ENCODE measurements at regions not wholly inside any gene's neighbourhood (a gene's known extent, or its start where the extent isn't known, plus 50 kb on each side); places are given as distances from the start of the nearest gene placed in this dataset.

DNA sequence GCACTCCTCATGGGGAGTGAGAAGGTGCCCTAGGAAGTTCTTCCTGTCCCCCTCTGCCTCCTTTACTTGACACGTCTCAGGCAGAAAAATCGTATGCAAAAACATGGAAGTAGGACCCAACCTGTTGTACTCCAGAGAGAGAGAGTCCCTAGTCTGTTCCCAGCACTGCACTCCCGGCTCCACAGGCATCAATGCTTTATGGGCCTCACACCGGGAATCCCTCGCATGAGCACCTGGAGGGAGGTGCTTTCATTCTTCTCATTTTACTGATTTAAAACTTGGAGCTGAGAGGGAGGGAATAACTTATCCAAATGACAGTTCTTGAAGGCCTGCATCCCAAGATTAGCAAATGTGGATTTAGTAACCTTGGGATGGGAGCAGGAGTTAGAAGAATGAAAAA lies 1101.4 kb downstream of the BCL11B start:
- Histone ChIP-seq H3K79me2 (ENCODE audit: control insufficient read depth, insufficient read depth, low read length) (no peaks in the 10 kb centered on the region), H3K4me2 (ENCODE audit: insufficient read depth, low read length) (no peak overlapping the region), H3K4me1 (ENCODE audit: control insufficient read depth, extremely low read depth, insufficient read depth, low read length) (no peaks in the 10 kb centered on the region), H4K20me1 (replicated peaks; ENCODE audit: control insufficient read depth, extremely low read depth, insufficient read depth, low read length) (no peaks in the 10 kb centered on the region), H3K9me3 (replicated peaks; ENCODE audit: control insufficient read depth, insufficient read depth, low read length) (peaks cover 9% of the 10 kb centered on the region), H3K27me3 (ENCODE audit: control insufficient read depth in 2 of 2, insufficient read depth in 2 of 2, low read length in 2 of 2) (no peaks in the 10 kb centered on the region), H3K4me3 (replicated peaks in 1 of 3; ENCODE audit: insufficient read depth in 1 of 3, low read depth in 1 of 3, low read length in 3 of 3) (no peak overlapping the region), H3K36me3 (ENCODE audit: control insufficient read depth in 2 of 2, extremely low read depth in 1 of 2, insufficient read depth in 2 of 2, low read length in 2 of 2) (no peaks in the 10 kb centered on the region), H3K27ac (ENCODE audit: insufficient read depth, low read depth, low read length) (no peak overlapping the region), H2AFZ (ENCODE audit: low read depth, low read length) (no peak overlapping the region), H3K9me1 (replicated peaks; ENCODE audit: control insufficient read depth, extremely low read depth, insufficient read depth, low read length) (no peaks in the 10 kb centered on the region), H3K9ac (replicated peaks; ENCODE audit: extremely low read depth, insufficient read depth, low read length) (no peak overlapping the region)
- ChIA-PET POLR2A (no interaction called here), CTCF (no interaction called here)
- no peak for TF ChIP-seq POLR2A (IDR thresholded peaks at IDR 0.05; ENCODE audit: low read depth, low read length)
- no peak for TF ChIP-seq JUN (IDR thresholded peaks at IDR 0.05; ENCODE audit: borderline replicate concordance, insufficient read depth, insufficient read length, low read depth)
- TF ChIP-seq, protein P1, sequence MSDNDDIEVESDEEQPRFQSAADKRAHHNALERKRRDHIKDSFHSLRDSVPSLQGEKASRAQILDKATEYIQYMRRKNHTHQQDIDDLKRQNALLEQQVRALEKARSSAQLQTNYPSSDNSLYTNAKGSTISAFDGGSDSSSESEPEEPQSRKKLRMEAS (IDR thresholded peaks at IDR 0.05; ENCODE audit: insufficient read depth, insufficient read length): no peak
- TF ChIP-seq FOS (IDR thresholded peaks at IDR 0.05; ENCODE audit: borderline replicate concordance, insufficient read depth, low read length): no peak
- TF ChIP-seq POLR2AphosphoS5 (IDR thresholded peaks at IDR 0.05; ENCODE audit: insufficient read depth, low read depth, low read length): no peak
- no peak for TF ChIP-seq MYC (IDR thresholded peaks at IDR 0.05; ENCODE audit: low read depth, low read length)
- TF ChIP-seq GATA2 (IDR thresholded peaks at IDR 0.05; ENCODE audit: insufficient read depth, insufficient read length, low read depth, low read length): no peak
- DNase-seq (ENCODE audit: low read depth, low spot score) (no peak), FAIRE-seq (no peak)
- no TSS peak for BruUV-seq (replicated peaks)
- dilution Hi-C loops (cut with MboI; ENCODE audit: extremely low pct_ligation_motif_present, low sequenced_read_pairs): no loop called here
- intact Hi-C loops (cut with micrococcal nuclease): no loop called here

DNA sequence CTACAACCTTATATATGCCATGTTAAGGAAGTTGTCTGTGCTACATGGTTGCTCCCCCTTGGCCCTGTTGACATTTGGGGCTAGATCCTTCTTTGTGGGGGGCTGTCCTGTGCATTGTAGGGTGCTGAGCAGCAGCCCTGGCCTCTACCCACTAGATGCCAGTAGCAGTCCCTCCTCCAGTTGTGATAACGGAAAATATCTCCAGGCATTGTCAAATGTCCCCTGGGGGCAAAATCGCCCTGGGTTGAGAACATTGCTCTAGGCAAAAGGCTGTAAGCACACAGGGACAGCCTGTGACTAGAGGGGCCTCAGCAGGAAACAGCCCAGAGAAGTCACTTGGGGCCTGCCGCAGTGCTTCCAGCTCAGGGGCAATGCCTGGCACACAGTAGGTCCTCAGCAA lies 1100.3 kb downstream of the BCL11B start:
- Histone ChIP-seq H4K20me1 (replicated peaks; ENCODE audit: control insufficient read depth, extremely low read depth, insufficient read depth, low read length) (no peaks in the 10 kb centered on the region), H3K9me1 (replicated peaks; ENCODE audit: control insufficient read depth, extremely low read depth, insufficient read depth, low read length) (no peaks in the 10 kb centered on the region), H3K4me3 (replicated peaks in 1 of 3; ENCODE audit: insufficient read depth in 1 of 3, low read depth in 1 of 3, low read length in 3 of 3) (no peak overlapping the region), H3K9me3 (replicated peaks; ENCODE audit: control insufficient read depth, insufficient read depth, low read length) (peaks cover 9% of the 10 kb centered on the region), H3K79me2 (ENCODE audit: control insufficient read depth, insufficient read depth, low read length) (no peaks in the 10 kb centered on the region), H3K27ac (ENCODE audit: insufficient read depth, low read depth, low read length) (no peak overlapping the region), H3K9ac (replicated peaks; ENCODE audit: extremely low read depth, insufficient read depth, low read length) (no peak overlapping the region), H3K4me2 (ENCODE audit: insufficient read depth, low read length) (no peak overlapping the region), H2AFZ (ENCODE audit: low read depth, low read length) (no peak overlapping the region), H3K27me3 (ENCODE audit: control insufficient read depth in 2 of 2, insufficient read depth in 2 of 2, low read length in 2 of 2) (no peaks in the 10 kb centered on the region), H3K36me3 (ENCODE audit: control insufficient read depth in 2 of 2, extremely low read depth in 1 of 2, insufficient read depth in 2 of 2, low read length in 2 of 2) (no peaks in the 10 kb centered on the region), H3K4me1 (ENCODE audit: control insufficient read depth, extremely low read depth, insufficient read depth, low read length) (no peaks in the 10 kb centered on the region)
- ChIA-PET CTCF (no interaction called here), POLR2A (no interaction called here)
- no peak for FAIRE-seq
- dilution Hi-C loops (cut with MboI; ENCODE audit: extremely low pct_ligation_motif_present, low sequenced_read_pairs): no loop called here
- BruUV-seq (replicated peaks): no TSS peak
- no peak for DNase-seq (ENCODE audit: low read depth, low spot score)
- intact Hi-C loops (cut with micrococcal nuclease): no loop called here
- TF ChIP-seq, protein P1 (IDR thresholded peaks at IDR 0.05; ENCODE audit: insufficient read depth, insufficient read length): no peak
- TF ChIP-seq MYC (IDR thresholded peaks at IDR 0.05; ENCODE audit: low read depth, low read length) (no peak), GATA2 (IDR thresholded peaks at IDR 0.05; ENCODE audit: insufficient read depth, insufficient read length, low read depth, low read length) (no peak), POLR2AphosphoS5 (IDR thresholded peaks at IDR 0.05; ENCODE audit: insufficient read depth, low read depth, low read length) (no peak), FOS (IDR thresholded peaks at IDR 0.05; ENCODE audit: borderline replicate concordance, insufficient read depth, low read length) (no peak), POLR2A (IDR thresholded peaks at IDR 0.05; ENCODE audit: low read depth, low read length) (no peak), JUN (IDR thresholded peaks at IDR 0.05; ENCODE audit: borderline replicate concordance, insufficient read depth, insufficient read length, low read depth) (no peak), EZH2 (IDR thresholded peaks at IDR 0.05; ENCODE audit: borderline replicate concordance, low read depth, low read length, severe bottlenecking) (no peak)
- TF ChIP-seq, protein P2, sequence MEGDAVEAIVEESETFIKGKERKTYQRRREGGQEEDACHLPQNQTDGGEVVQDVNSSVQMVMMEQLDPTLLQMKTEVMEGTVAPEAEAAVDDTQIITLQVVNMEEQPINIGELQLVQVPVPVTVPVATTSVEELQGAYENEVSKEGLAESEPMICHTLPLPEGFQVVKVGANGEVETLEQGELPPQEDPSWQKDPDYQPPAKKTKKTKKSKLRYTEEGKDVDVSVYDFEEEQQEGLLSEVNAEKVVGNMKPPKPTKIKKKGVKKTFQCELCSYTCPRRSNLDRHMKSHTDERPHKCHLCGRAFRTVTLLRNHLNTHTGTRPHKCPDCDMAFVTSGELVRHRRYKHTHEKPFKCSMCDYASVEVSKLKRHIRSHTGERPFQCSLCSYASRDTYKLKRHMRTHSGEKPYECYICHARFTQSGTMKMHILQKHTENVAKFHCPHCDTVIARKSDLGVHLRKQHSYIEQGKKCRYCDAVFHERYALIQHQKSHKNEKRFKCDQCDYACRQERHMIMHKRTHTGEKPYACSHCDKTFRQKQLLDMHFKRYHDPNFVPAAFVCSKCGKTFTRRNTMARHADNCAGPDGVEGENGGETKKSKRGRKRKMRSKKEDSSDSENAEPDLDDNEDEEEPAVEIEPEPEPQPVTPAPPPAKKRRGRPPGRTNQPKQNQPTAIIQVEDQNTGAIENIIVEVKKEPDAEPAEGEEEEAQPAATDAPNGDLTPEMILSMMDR (IDR thresholded peaks at IDR 0.05; ENCODE audit: extremely low read depth in 1 of 2, insufficient read depth in 1 of 2, low read depth in 1 of 2, low read length in 2 of 2): no peak
